ENCODE measurements at regions not wholly inside any gene's neighbourhood (a gene's known extent, or its start where the extent isn't known, plus 50 kb on each side); places are given as distances from the start of the nearest gene placed in this dataset.

- no peak overlapping the region for H2BK12ac ChIP-seq (ENCODE audit: low read depth, low read length)
- H3K36me3 ChIP-seq (ENCODE audit: control insufficient read depth in 2 of 4, insufficient read depth in 4 of 4, low read length in 3 of 4), result no peaks in the 10 kb centered on the region
- H4K5ac ChIP-seq (ENCODE audit: insufficient read length, low read depth, low read length), result no peak overlapping the region
- H3K23me2 ChIP-seq (ENCODE audit: low read depth, low read length), result no peaks in the 10 kb centered on the region
- CTCF ChIA-PET (ENCODE audit: partially characterized antibody), result interaction anchor here (0.6 to 2.0 kb wide), 5 partner anchors 9 to 1486 kb away, joined by 3 to 6 read pairs (median 4); no protein-coding TSS in a partner anchor
- no peaks in the 10 kb centered on the region; a peak in 1 of 4 replicates for H3K9me3 ChIP-seq (ENCODE audit: insufficient read depth in 2 of 2, low read depth in 1 of 2, low read length in 1 of 2)
- H3K4me2 ChIP-seq (ENCODE audit: insufficient read depth in 1 of 2, low read depth in 2 of 2, low read length in 2 of 2), result no peak overlapping the region
- H4K8ac ChIP-seq (ENCODE audit: extremely low read depth, insufficient read depth, low read length), result no peak overlapping the region
- POLR2A ChIA-PET (ENCODE audit: partially characterized antibody), result no interaction called here
- H3K56ac ChIP-seq (replicated peaks; ENCODE audit: insufficient read length, low read depth, low read length), result no peak overlapping the region
- H2BK20ac ChIP-seq (ENCODE audit: low read length), result no peak overlapping the region
- DNase-seq (ENCODE audit: low read depth in 1 of 2, low spot score in 2 of 2) (peak in 1 of 2 experiments; percentile 11), FAIRE-seq (no peak)
- no peaks in the 10 kb centered on the region for H3K4me1 ChIP-seq (replicated peaks in 1 of 4; ENCODE audit: control insufficient read depth in 3 of 4, insufficient read depth in 4 of 4, low read length in 3 of 4)
- H3K23ac ChIP-seq (ENCODE audit: insufficient read length), result no peak overlapping the region
- H4K20me1 ChIP-seq (replicated peaks in 1 of 2; ENCODE audit: control insufficient read depth in 1 of 2, insufficient read depth in 2 of 2, low read length in 2 of 2), result no peaks in the 10 kb centered on the region
- H3K4ac ChIP-seq (replicated peaks; ENCODE audit: insufficient read length, low read depth, low read length), result no peak overlapping the region
- no peaks in the 10 kb centered on the region for H3K79me2 ChIP-seq (ENCODE audit: control insufficient read depth in 1 of 2, insufficient read depth in 2 of 2, low read length in 2 of 2)
- H2AFZ ChIP-seq (ENCODE audit: low read length), result no peak overlapping the region
- TF ChIP-seq CHD2 (IDR thresholded peaks at IDR 0.05; ENCODE audit: low read length) (no peak), BACH1 (IDR thresholded peaks at IDR 0.05; ENCODE audit: low read length) (no peak), POLR2A (IDR thresholded peaks at IDR 0.05; ENCODE audit: control extremely low read depth in 1 of 2, low read depth in 2 of 2, low read length in 2 of 2) (no peak), EZH2 (IDR thresholded peaks at IDR 0.05; ENCODE audit: low read depth, low read length, severe bottlenecking) (no peak), JUND (IDR thresholded peaks at IDR 0.05; ENCODE audit: low read length) (no peak), SP4 (IDR thresholded peaks at IDR 0.05; ENCODE audit: low read length) (no peak), GABPA (IDR thresholded peaks at IDR 0.05; ENCODE audit: borderline replicate concordance, insufficient read depth, low read length) (no peak), RXRA (IDR thresholded peaks at IDR 0.05; ENCODE audit: insufficient read depth, low read depth, low read length) (no peak), CBX8 (IDR thresholded peaks at IDR 0.05; ENCODE audit: borderline replicate concordance, low read depth, low read length) (no peak), JUN (IDR thresholded peaks at IDR 0.05; ENCODE audit: low read depth, low read length) (no peak), GTF2F1 (IDR thresholded peaks at IDR 0.05; ENCODE audit: borderline replicate concordance, low read depth, low read length) (no peak), TBP (IDR thresholded peaks at IDR 0.05; ENCODE audit: low read depth, low read length) (no peak), EP300 (IDR thresholded peaks at IDR 0.05; ENCODE audit: borderline replicate concordance in 1 of 2, low read depth in 2 of 2, low read length in 2 of 2) (no peak)
- no peak overlapping the region for H2BK5ac ChIP-seq (ENCODE audit: low read depth, low read length)
- H4K91ac ChIP-seq (replicated peaks; ENCODE audit: insufficient read length, low read length), result no peak overlapping the region
- no peaks in the 10 kb centered on the region for H3K79me1 ChIP-seq (ENCODE audit: low read depth, low read length)
- no peak overlapping the region for H3K18ac ChIP-seq (ENCODE audit: extremely low read depth, low read length)
- no peak overlapping the region for H3K4me3 ChIP-seq (ENCODE audit: extremely low read depth in 1 of 4, insufficient read depth in 2 of 4, low read depth in 3 of 4, low read length in 4 of 4)
- WGBS, 2 experiments (ENCODE audit: extremely low coverage in 1 of 2, insufficient coverage in 1 of 2, insufficient read length in 1 of 2, insufficient replicate concordance in 2 of 2, low coverage in 1 of 2, low lambda C conversion rate in 2 of 2, missing lambda C conversion rate in 1 of 2), result 94% methylated on average over 7 of the region's 9 CpGs; no CpG with 5 or more reads in 1 of the 2 experiments
- no peak overlapping the region for H2BK120ac ChIP-seq (replicated peaks; ENCODE audit: low read depth, low read length)
- H2AK5ac ChIP-seq (ENCODE audit: low read depth, low read length), result no peak overlapping the region
- no peaks in the 10 kb centered on the region; a peak in 1 of 7 replicates for H3K27me3 ChIP-seq (replicated peaks in 1 of 4; ENCODE audit: control insufficient read depth in 3 of 4, extremely low read depth in 1 of 4, insufficient read depth in 3 of 4, low read length in 3 of 4)
- no peak overlapping the region for H2BK15ac ChIP-seq (ENCODE audit: low read length)
- no peak overlapping the region for H3K27ac ChIP-seq (ENCODE audit: low read depth, low read length)
- no peak overlapping the region for H3K9ac ChIP-seq (replicated peaks in 1 of 4; ENCODE audit: extremely low read depth in 1 of 4, low read depth in 3 of 4, low read length in 3 of 4)
- no peak overlapping the region for H3K14ac ChIP-seq (ENCODE audit: insufficient read length)
These were observed 77.3 kb downstream of the EMX2 start for GRCh38 chr10:117619707-117620405.

Data from H1 (cell line).